K562 (cell line): ENCODE measurements at regions not wholly inside any gene's neighbourhood (a gene's known extent, or its start where the extent isn't known, plus 50 kb on each side); places are given as distances from the start of the nearest gene placed in this dataset.

Source experiments
- DNMT1 ChIP-seq: fragments of 450-650 bp; IDR thresholded peaks from 2 replicates; pipeline ENCODE4 v1.6.1; 2016; ENCODE audit warnings: antibody characterized with exemption, mild to moderate bottlenecking
- MAFK ChIP-seq: IDR thresholded peaks from 2 replicates; pipeline ENCODE4 v1.6.1; 2011; ENCODE audit warnings: low read length, improper control_type of control experiment
- ZBTB8A ChIP-seq: fragments of 450-650 bp; IDR thresholded peaks from 2 replicates; pipeline ENCODE4 v1.6.1; 2018; ENCODE audit warnings: mild to moderate bottlenecking, moderate library complexity; ENCODE audit not compliant: partially characterized antibody
- ZNF277 ChIP-seq: fragments of 250-450 bp; sonication (Bioruptor Pico); IDR thresholded peaks from 2 replicates; pipeline ENCODE4 v1.8.0; 2022; ENCODE audit warnings: inconsistent platforms, mild to moderate bottlenecking, moderate library complexity, borderline replicate concordance
- TF ChIP-seq, protein P1 (sequence below): sonication (generic); formaldehyde crosslinking; IDR thresholded peaks from 2 replicates; pipeline ENCODE4 v1.8.1; 2023; ENCODE audit warnings: missing genetic modification reagents, mild to moderate bottlenecking, borderline replicate concordance

- TF ChIP-seq, protein P1, sequence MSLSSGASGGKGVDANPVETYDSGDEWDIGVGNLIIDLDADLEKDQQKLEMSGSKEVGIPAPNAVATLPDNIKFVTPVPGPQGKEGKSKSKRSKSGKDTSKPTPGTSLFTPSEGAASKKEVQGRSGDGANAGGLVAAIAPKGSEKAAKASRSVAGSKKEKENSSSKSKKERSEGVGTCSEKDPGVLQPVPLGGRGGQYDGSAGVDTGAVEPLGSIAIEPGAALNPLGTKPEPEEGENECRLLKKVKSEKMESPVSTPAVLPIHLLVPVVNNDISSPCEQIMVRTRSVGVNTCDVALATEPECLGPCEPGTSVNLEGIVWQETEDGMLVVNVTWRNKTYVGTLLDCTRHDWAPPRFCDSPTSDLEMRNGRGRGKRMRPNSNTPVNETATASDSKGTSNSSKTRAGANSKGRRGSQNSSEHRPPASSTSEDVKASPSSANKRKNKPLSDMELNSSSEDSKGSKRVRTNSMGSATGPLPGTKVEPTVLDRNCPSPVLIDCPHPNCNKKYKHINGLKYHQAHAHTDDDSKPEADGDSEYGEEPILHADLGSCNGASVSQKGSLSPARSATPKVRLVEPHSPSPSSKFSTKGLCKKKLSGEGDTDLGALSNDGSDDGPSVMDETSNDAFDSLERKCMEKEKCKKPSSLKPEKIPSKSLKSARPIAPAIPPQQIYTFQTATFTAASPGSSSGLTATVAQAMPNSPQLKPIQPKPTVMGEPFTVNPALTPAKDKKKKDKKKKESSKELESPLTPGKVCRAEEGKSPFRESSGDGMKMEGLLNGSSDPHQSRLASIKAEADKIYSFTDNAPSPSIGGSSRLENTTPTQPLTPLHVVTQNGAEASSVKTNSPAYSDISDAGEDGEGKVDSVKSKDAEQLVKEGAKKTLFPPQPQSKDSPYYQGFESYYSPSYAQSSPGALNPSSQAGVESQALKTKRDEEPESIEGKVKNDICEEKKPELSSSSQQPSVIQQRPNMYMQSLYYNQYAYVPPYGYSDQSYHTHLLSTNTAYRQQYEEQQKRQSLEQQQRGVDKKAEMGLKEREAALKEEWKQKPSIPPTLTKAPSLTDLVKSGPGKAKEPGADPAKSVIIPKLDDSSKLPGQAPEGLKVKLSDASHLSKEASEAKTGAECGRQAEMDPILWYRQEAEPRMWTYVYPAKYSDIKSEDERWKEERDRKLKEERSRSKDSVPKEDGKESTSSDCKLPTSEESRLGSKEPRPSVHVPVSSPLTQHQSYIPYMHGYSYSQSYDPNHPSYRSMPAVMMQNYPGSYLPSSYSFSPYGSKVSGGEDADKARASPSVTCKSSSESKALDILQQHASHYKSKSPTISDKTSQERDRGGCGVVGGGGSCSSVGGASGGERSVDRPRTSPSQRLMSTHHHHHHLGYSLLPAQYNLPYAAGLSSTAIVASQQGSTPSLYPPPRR (CRISPR knock-in tag) = no peak
- TF ChIP-seq DNMT1 = no peak
- TF ChIP-seq MAFK = no peak
- TF ChIP-seq ZNF277 (CRISPR knock-in tag) = no peak
- TF ChIP-seq ZBTB8A = no peak
These were observed 1241.7 kb downstream of the GATA3 start (continued) for GRCh38 chr10:9296190-9296589.
